ENCODE measurements at regions not wholly inside any gene's neighbourhood (a gene's known extent, or its start where the extent isn't known, plus 50 kb on each side); places are given as distances from the start of the nearest gene placed in this dataset.
"Not testable (repeated sequence)": the region's sequence is repeated elsewhere in the genome, so short reads cannot be mapped to it uniquely, and the experiment has no call there.

DNA sequence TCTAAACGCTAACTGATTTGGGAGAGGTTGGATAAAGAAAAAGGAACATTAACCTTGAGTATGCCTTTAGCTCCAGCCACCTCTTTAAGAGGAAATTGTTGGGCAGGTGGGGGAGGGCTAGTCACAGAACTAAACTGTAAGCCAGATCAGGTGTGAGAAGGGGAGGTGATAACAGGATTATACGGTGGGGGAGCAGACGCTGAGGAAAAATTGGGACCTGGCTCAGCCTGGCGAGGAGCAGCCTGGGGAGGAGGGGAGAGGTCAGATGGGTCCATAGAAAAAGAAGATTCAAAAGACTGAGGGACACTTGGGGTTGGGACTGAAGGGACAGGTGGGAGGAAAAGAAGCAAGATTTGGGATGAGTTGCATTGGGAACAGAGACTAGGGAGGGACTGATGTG lies 558.0 kb downstream of the ADGRL2 start:
- DNase-seq; ATAC-seq; H3K4me3 Mint-ChIP-seq; H3K4me1 Mint-ChIP-seq; H3K27ac Mint-ChIP-seq; H3K27me3 Mint-ChIP-seq; H3K9me3 Mint-ChIP-seq (ENCODE audit: low read depth); H3K36me3 Mint-ChIP-seq; CTCF ChIA-PET: not testable (repeated sequence)

DNA sequence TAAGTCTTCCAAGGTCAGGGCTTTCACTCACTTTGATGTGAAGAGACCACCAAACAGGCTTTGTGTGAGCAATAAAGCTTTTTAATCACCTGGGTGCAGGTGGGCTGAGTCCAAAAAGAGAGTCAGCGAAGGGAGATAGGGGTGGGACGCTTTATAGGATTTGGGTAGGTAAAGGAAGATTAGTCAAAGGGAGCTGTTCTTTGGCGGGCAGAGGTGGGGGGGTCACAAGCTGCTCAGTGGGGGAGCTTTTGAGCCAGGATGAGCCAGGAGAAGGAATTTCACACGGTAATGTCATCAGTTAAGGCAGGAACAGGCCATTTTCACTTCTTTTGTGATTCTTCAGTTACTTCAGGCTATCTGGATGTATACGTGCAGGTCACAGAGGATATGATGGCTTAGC lies 553.8 kb downstream of the ADGRL2 start:
- H3K27me3 Mint-ChIP-seq; ATAC-seq; H3K27ac Mint-ChIP-seq; H3K4me1 Mint-ChIP-seq; H3K4me3 Mint-ChIP-seq; H3K36me3 Mint-ChIP-seq; H3K9me3 Mint-ChIP-seq (ENCODE audit: low read depth); CTCF ChIA-PET; DNase-seq: not testable (repeated sequence)

DNA sequence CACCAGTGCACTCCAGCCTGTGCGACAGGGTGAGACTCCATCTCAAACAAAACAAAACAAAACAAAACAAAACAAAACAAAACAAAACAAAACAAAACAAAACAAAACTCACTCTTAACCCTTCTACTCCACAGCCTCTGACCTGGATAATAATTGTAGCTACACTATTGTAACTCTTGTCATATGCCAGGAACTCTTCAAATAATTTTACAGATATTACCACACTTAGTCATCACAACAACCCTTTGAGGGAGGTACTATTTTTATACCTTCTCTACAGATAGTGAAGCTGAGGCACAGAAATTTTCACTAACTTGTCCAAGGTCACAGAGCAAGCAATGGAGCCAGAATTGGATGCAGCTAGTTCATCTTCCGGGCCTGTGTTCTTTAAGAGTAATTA lies 547.8 kb downstream of the ADGRL2 start:
- Mint-ChIP-seq H3K9me3 (ENCODE audit: low read depth) (peaks cover 6% of the 10 kb centered on the region), H3K4me1 (no peaks in the 10 kb centered on the region), H3K27ac (no peak overlapping the region), H3K36me3 (no peaks in the 10 kb centered on the region), H3K27me3 (no peaks in the 10 kb centered on the region), H3K4me3 (no peak overlapping the region)
- CTCF ChIA-PET = no interaction called here
- no peak for DNase-seq
- no peak for ATAC-seq

DNA sequence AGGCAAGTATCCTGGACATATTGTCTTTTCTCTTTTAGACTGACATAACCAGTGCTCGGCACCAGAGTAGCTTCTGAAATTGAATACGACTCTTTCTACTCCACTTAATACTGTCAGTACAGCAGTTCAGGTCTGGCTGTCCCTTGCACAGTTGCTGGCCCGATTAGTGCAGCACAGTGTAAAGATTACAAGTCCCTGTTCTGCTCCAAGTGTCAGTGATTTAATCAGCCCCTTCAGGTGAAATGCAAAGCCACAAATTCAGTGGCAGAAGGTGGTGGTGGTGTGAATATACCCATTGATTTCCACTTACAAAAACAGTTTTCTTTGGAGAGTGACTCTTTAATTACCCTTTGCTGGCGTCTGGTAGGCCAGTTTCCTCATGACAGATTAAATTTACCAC lies 545.4 kb downstream of the ADGRL2 start:
- Mint-ChIP-seq H3K27me3 (no peaks in the 10 kb centered on the region), H3K4me1 (no peaks in the 10 kb centered on the region), H3K27ac (no peak overlapping the region), H3K4me3 (no peak overlapping the region), H3K36me3 (no peaks in the 10 kb centered on the region), H3K9me3 (ENCODE audit: low read depth) (peaks cover 6% of the 10 kb centered on the region)
- no peak for ATAC-seq
- no peak for DNase-seq
- CTCF ChIA-PET = no interaction called here

DNA sequence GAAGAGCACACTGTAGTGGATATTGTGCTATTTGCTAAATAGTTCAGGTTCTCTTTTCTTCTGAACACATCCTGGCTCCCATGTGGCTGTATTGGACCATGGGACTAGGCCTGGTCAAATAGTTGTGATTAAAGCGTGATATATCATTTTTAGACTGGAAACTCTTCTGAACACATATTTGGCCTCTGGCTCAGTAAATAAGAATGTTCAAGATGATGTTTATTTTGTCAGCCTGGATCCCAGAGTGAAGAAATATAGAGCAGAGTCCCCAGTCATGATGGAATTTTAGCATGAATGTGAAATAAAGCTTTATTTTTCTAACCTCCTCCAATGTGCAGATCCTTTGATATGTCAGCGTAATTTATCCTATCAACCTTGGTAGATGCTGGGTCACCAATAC lies 542.6 kb downstream of the ADGRL2 start:
- Mint-ChIP-seq H3K4me1 (no peaks in the 10 kb centered on the region), H3K9me3 (ENCODE audit: low read depth) (peaks cover 6% of the 10 kb centered on the region), H3K27me3 (no peaks in the 10 kb centered on the region), H3K36me3 (no peaks in the 10 kb centered on the region), H3K4me3 (no peak overlapping the region), H3K27ac (no peak overlapping the region)
- CTCF ChIA-PET = no interaction called here
- DNase-seq = no peak
- no peak for ATAC-seq

DNA sequence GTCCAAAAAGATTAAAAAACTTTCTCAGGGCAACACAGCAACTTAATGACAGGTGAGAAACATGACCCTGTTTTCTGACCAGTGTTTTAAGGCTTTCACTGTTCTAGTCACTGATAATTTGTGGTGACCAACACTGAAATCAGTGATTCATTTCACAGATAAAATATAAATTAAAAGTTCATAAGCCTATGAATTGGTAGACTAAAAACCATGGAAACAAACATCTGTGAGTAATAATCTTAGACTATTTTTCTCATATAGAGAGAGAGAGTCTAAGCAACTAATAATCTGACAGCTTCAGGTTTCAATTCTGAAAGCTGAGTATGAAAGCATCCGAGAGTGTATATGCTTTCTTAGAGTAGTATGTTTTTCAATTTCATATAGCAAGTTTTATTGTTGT lies 536.9 kb downstream of the ADGRL2 start:
- Mint-ChIP-seq H3K36me3 (no peaks in the 10 kb centered on the region), H3K4me1 (no peaks in the 10 kb centered on the region), H3K9me3 (ENCODE audit: low read depth) (peaks cover 5% of the 10 kb centered on the region), H3K27me3 (no peaks in the 10 kb centered on the region), H3K4me3 (no peak overlapping the region), H3K27ac (no peak overlapping the region)
- no peak for ATAC-seq
- no peak for DNase-seq
- CTCF ChIA-PET = no interaction called here

DNA sequence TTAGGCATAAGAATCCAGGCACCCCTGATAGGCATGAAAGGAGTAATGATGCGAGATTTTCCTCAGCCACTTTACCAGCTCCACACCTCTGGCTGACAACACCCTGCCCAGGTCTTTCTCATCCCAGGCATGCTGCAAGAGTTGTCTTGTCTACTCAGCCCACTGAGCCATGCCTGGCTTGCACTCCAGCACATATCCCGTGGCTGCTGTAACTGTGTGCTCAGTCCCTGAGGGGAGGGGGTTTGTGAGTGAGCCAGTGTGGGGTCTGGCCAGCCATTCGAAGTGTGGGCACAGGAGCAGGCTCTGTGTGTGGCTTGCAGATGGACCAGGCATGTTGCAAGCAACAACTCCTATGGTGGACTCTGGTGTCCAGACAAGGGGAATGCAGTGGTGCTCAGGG lies 529.6 kb downstream of the ADGRL2 start:
- H3K27ac Mint-ChIP-seq = no peak overlapping the region
- H3K36me3 Mint-ChIP-seq = no peaks in the 10 kb centered on the region
- H3K9me3 Mint-ChIP-seq (ENCODE audit: low read depth) = peaks cover 9% of the 10 kb centered on the region
- H3K27me3 Mint-ChIP-seq = no peaks in the 10 kb centered on the region
- ATAC-seq (no peak), DNase-seq (no peak)
- CTCF ChIA-PET = no interaction called here
- no peak overlapping the region for H3K4me3 Mint-ChIP-seq
- no peaks in the 10 kb centered on the region for H3K4me1 Mint-ChIP-seq

DNA sequence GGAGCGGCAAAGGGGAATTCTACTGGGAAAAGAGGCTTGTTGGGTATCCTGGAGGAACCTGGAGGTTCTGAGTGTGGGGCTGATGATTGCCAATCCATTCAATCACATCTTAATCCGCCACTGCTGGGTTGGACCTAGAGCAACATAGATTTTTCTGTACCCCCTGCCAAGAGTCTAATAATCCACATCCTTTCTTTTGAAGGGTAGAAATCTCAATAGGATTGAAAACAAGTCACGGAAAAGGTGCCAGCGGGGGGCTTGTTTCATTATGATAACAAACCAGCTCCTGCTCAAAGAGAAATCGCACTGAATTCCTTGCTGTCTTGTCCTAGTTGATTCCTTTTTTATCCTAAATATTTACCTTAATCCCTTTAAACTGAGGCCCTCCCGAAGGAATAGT lies 528.5 kb downstream of the ADGRL2 start:
- DNase-seq = no peak
- peaks cover 11% of the 10 kb centered on the region for H3K9me3 Mint-ChIP-seq (ENCODE audit: low read depth)
- no peaks in the 10 kb centered on the region for H3K27me3 Mint-ChIP-seq
- no peak overlapping the region for H3K4me3 Mint-ChIP-seq
- no peak overlapping the region for H3K27ac Mint-ChIP-seq
- ATAC-seq = no peak
- H3K36me3 Mint-ChIP-seq = no peaks in the 10 kb centered on the region
- H3K4me1 Mint-ChIP-seq = no peaks in the 10 kb centered on the region
- CTCF ChIA-PET = no interaction called here

DNA sequence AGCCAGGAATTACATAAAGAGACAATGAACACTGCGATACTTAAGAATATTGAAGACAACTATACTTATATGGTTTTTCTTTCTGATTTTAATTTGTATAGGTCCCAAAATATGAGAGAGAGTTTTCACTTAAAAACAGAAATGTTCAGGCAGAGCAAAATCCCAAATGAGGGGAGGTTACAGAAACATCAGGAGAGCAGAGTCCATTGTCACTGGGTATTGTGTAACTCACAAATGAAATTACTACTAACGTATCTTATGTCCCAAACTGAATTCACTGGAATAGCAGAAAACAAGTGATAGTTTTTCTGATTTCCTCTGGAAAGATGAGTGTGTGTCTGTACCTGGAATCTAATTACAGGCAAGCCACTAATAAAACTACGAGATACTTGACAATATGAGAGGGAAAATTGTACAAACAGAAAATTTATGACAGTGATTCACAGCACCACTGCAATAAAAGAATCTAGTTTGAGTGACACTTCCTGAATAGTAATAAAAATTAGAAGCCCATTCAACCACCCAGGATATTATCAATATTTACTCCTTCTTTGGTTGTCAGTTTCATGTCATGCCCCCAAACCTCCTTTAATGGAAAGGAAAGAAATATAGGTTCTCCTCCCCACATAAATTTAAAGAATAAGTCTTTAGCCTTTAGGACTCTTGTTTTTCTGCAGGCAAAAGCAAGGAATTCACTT lies 522.6 kb downstream of the ADGRL2 start:
- DNase-seq = no peak
- Mint-ChIP-seq H3K4me3 (no peak overlapping the region), H3K27me3 (no peaks in the 10 kb centered on the region), H3K27ac (no peak overlapping the region), H3K9me3 (ENCODE audit: low read depth) (peaks cover 2% of the 10 kb centered on the region), H3K36me3 (no peaks in the 10 kb centered on the region), H3K4me1 (no peaks in the 10 kb centered on the region)
- CTCF ChIA-PET = no interaction called here
- no peak for ATAC-seq

DNA sequence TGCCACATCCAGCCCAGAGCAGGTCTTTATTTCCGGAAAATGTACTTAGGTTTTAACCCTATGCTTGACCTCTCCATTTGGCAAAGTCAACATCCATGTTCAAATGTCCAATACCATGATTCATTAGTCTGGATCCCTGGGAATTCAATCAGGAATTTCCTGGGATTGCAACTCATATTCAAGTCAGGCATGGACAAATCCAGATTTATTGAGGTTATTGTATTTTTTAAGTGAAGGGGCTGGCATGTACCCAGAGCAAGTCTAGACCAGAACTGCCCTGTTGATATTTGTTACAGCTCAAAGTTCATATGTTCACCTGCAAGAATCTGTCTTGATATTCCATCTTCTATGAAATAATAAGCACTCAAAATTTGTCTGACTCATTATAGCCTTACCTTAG lies 521.1 kb downstream of the ADGRL2 start:
- DNase-seq (no peak), ATAC-seq (no peak)
- no peaks in the 10 kb centered on the region for H3K27me3 Mint-ChIP-seq
- no peak overlapping the region for H3K27ac Mint-ChIP-seq
- H3K4me3 Mint-ChIP-seq = no peak overlapping the region
- peaks cover 2% of the 10 kb centered on the region for H3K9me3 Mint-ChIP-seq (ENCODE audit: low read depth)
- CTCF ChIA-PET = no interaction called here
- H3K36me3 Mint-ChIP-seq = no peaks in the 10 kb centered on the region
- H3K4me1 Mint-ChIP-seq = no peaks in the 10 kb centered on the region

DNA sequence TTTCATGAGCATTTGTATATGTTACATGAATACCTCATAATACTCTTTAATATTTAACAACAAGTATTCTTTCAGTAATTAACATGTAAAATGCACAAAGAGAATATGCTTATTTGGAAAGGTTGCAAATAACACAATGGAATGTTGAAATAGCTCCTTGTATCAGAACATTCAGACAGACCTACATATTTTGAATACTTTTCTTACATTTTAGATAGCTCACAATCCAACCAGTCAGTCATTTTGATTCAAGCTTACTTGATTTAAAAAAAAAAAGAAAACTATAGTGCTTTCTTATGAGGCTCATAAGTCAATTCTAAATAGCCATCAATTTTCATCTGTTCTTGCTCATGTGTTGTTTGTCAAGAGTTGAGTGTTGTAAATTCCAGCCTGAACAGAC lies 518.8 kb downstream of the ADGRL2 start:
- H3K4me1 Mint-ChIP-seq = no peaks in the 10 kb centered on the region
- DNase-seq = no peak
- H3K36me3 Mint-ChIP-seq = no peaks in the 10 kb centered on the region
- H3K9me3 Mint-ChIP-seq (ENCODE audit: low read depth) = peaks cover 2% of the 10 kb centered on the region
- no peaks in the 10 kb centered on the region for H3K27me3 Mint-ChIP-seq
- CTCF ChIA-PET = no interaction called here
- no peak overlapping the region for H3K27ac Mint-ChIP-seq
- no peak overlapping the region for H3K4me3 Mint-ChIP-seq
- no peak for ATAC-seq

DNA sequence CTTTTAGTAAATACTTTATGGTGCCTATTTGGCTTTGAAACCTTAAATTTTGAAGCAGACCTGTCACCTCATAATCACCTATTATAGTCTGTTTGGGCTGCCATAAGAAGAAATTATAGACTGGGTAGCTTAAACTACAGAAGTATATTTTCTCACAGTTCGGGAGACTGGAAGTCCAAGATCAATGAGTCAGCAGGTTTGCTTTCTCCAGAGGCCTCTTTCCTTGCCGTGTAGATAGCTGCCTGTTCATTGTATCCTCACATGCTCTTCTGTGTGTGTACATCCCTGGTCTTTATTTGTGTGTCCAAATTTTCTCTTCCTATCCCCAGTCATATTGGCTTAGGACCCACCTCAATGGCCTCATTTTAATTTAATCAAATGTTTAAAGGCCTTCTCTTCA lies 518.2 kb downstream of the ADGRL2 start:
- Mint-ChIP-seq H3K4me3 (no peak overlapping the region), H3K9me3 (ENCODE audit: low read depth) (peaks cover 4% of the 10 kb centered on the region), H3K4me1 (no peaks in the 10 kb centered on the region), H3K36me3 (no peaks in the 10 kb centered on the region), H3K27me3 (no peaks in the 10 kb centered on the region), H3K27ac (no peak overlapping the region)
- DNase-seq = no peak
- ATAC-seq = no peak
- CTCF ChIA-PET = no interaction called here

DNA sequence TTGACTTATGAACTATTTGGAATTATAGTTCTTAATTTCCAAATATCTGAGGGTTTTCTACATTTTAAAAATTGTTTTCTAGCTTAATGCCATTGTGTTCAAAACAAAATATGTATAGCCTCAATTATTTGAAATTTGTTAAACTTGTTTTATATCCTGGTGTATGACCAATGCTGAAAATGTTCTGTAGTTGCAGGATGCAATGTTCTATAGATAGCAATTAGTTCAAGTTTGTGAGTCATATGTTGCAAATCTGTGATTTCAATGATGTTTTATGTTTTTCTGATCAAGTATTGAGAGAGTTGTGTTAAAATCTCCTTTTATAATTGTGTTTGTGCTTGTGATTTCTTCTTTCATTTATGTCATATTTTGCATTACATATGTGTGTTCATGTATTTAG lies 517.5 kb downstream of the ADGRL2 start:
- Mint-ChIP-seq H3K36me3 (no peaks in the 10 kb centered on the region), H3K4me1 (no peaks in the 10 kb centered on the region), H3K27ac (no peak overlapping the region), H3K27me3 (no peaks in the 10 kb centered on the region), H3K9me3 (ENCODE audit: low read depth) (peaks cover 4% of the 10 kb centered on the region), H3K4me3 (no peak overlapping the region)
- DNase-seq (no peak), ATAC-seq (no peak)
- CTCF ChIA-PET = no interaction called here

DNA sequence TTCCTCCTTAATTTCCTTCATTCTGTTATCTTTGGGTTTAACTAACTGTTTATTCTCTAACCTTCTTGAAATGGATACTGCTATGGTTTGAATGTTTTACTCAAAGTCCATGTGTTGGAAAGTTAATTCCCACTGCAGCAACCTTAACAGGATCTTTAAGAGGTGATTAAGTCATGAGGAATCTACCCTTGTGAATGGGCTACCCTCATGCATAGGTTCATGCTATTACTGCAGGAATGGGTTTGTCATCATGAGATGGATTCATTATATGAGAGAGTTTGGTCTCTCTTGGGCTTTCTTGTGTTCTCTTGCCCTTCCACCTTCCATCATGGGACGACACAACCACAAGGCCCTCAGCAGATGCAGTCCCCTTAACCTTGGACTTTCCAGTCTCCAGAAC lies 516.9 kb downstream of the ADGRL2 start:
- Mint-ChIP-seq H3K4me1 (no peaks in the 10 kb centered on the region), H3K36me3 (no peaks in the 10 kb centered on the region), H3K4me3 (no peak overlapping the region), H3K27me3 (no peaks in the 10 kb centered on the region), H3K9me3 (ENCODE audit: low read depth) (peaks cover 4% of the 10 kb centered on the region), H3K27ac (no peak overlapping the region)
- CTCF ChIA-PET = no interaction called here
- ATAC-seq = no peak
- no peak for DNase-seq

DNA sequence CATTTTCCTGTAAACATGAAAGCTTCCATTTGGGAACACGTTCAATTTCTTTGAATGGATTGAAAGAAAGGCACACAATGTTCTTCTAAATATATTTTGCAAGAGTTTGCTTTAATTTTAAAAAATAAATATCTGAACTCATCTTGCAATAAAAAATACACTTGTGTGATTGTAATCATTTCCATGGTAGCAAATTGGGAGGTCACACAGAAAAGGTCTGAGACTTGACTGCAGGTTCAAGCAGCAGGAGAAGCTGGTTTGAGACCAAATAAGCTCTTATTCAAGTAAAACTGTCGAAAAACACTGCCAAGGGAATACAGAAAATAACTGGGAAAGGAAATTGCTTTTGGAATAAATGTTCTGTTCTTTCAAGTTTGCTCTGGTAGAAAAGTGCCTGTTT lies 498.9 kb downstream of the ADGRL2 start:
- DNase-seq (no peak), ATAC-seq (no peak)

More for the DNA sequence above, 498.9 kb downstream of the ADGRL2 start:
- Mint-ChIP-seq H3K9me3 (ENCODE audit: low read depth) (peaks cover 8% of the 10 kb centered on the region), H3K36me3 (no peaks in the 10 kb centered on the region), H3K27me3 (no peaks in the 10 kb centered on the region), H3K4me3 (no peak overlapping the region), H3K27ac (no peak overlapping the region), H3K4me1 (no peaks in the 10 kb centered on the region)
- CTCF ChIA-PET = interaction anchor here (0.5 kb wide), 1 partner anchor 354 kb away, joined by 4 read pairs; no protein-coding TSS in a partner anchor

All from activated CD8-positive, alpha-beta memory T cell treated with anti-CD3 and anti-CD28 coated beads, Interleukin-2, amount 10 ng/mL, durations not matched to agents 7 days and 5 days (primary cell).